HepG2 (cell line): ENCODE measurements at regions not wholly inside any gene's neighbourhood (a gene's known extent, or its start where the extent isn't known, plus 50 kb on each side); places are given as distances from the start of the nearest gene placed in this dataset.

Experiments used
- ETV6 ChIP-seq: sonication (generic); formaldehyde crosslinking; conservative IDR thresholded peaks from 2 replicates; pipeline ENCODE4 v1.4.0; 2020; ENCODE audit warnings: missing genetic modification reagents
- HDAC1 ChIP-seq: sonication (generic); formaldehyde crosslinking; IDR thresholded peaks from 2 replicates; pipeline ENCODE4 v1.5.1; 2020; ENCODE audit warnings: mild to moderate bottlenecking, missing genetic modification reagents
- TF ChIP-seq, protein P1 (sequence below): sonication (generic); formaldehyde crosslinking; IDR thresholded peaks from 2 replicates; pipeline ENCODE4 v1.4.0; 2020; ENCODE audit warnings: missing genetic modification reagents
- TF ChIP-seq, protein P2 (sequence below): IDR thresholded peaks from 2 replicates; pipeline ENCODE4 v1.6.1; 2012; ENCODE audit warnings: inconsistent platforms

- TF ChIP-seq, protein P1, sequence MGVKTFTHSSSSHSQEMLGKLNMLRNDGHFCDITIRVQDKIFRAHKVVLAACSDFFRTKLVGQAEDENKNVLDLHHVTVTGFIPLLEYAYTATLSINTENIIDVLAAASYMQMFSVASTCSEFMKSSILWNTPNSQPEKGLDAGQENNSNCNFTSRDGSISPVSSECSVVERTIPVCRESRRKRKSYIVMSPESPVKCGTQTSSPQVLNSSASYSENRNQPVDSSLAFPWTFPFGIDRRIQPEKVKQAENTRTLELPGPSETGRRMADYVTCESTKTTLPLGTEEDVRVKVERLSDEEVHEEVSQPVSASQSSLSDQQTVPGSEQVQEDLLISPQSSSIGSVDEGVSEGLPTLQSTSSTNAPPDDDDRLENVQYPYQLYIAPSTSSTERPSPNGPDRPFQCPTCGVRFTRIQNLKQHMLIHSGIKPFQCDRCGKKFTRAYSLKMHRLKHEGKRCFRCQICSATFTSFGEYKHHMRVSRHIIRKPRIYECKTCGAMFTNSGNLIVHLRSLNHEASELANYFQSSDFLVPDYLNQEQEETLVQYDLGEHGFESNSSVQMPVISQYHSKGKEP = no peak
- TF ChIP-seq, protein P2, sequence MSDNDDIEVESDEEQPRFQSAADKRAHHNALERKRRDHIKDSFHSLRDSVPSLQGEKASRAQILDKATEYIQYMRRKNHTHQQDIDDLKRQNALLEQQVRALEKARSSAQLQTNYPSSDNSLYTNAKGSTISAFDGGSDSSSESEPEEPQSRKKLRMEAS = no peak
- TF ChIP-seq HDAC1 (CRISPR knock-in tag) (no peak), ETV6 (CRISPR knock-in tag) (no peak)
Observed at GRCh38 chr6:92184933-92185332, 1234.4 kb downstream of the EPHA7 start.
